Hepatocyte (in vitro differentiated cells): ENCODE measurements at regions not wholly inside any gene's neighbourhood (a gene's known extent, or its start where the extent isn't known, plus 50 kb on each side); places are given as distances from the start of the nearest gene placed in this dataset.
"Not testable (repeated sequence)": the region's sequence is repeated elsewhere in the genome, so short reads cannot be mapped to it uniquely, and the experiment has no call there.

Experiments used
- DNase-seq: peaks from one replicate; pipeline ENCODE4 v3.0.0-alpha.2; 2016; ENCODE audit warnings: low spot score
- H2AFZ ChIP-seq: fragments of 200-600 bp; sonication (generic); 2 replicates; pipeline ENCODE4 v1.6.0; 2016; ENCODE audit warnings: antibody characterized with exemption, mild to moderate bottlenecking
- H3K27ac ChIP-seq: fragments of 200-600 bp; sonication (generic); 2 replicates; pipeline ENCODE4 v1.5.1; 2016; ENCODE audit warnings: mild to moderate bottlenecking
- H3K27me3 ChIP-seq: fragments of 200-600 bp; sonication (generic); 2 replicates; pipeline ENCODE4 v1.6.1; 2016
- H3K36me3 ChIP-seq: fragments of 200-600 bp; sonication (generic); replicated peaks from 2 replicates; pipeline ENCODE4 v1.5.1; 2016; ENCODE audit warnings: low read depth; ENCODE audit not compliant: insufficient read depth
- H3K4me1 ChIP-seq: fragments of 200-600 bp; sonication (generic); 2 replicates; pipeline ENCODE4 v1.5.1; 2016; ENCODE audit warnings: mild to moderate bottlenecking, moderate library complexity; ENCODE audit not compliant: insufficient read depth
- H3K4me2 ChIP-seq: fragments of 200-600 bp; sonication (generic); 2 replicates; pipeline ENCODE4 v1.6.0; 2016
- H3K4me3 ChIP-seq: fragments of 200-600 bp; sonication (generic); 2 replicates; pipeline ENCODE4 v1.5.1; 2016; ENCODE audit warnings: mild to moderate bottlenecking
- H3K79me2 ChIP-seq: fragments of 200-600 bp; sonication (generic); 2 replicates; pipeline ENCODE4 v1.6.0; 2017; ENCODE audit warnings: mild to moderate bottlenecking
- H3K9me2 ChIP-seq: fragments of 200-600 bp; sonication (generic); replicated peaks from 2 replicates; pipeline ENCODE4 v1.6.0; 2017; ENCODE audit warnings: mild to moderate bottlenecking; ENCODE audit not compliant: insufficient read depth
- H3K9me3 ChIP-seq: fragments of 200-600 bp; sonication (generic); 2 replicates; pipeline ENCODE4 v1.5.1; 2016; ENCODE audit warnings: low read depth, mild to moderate bottlenecking
- H4K20me1 ChIP-seq: fragments of 200-600 bp; sonication (generic); 2 replicates; pipeline ENCODE4 v1.6.0; 2016; ENCODE audit warnings: mild to moderate bottlenecking; ENCODE audit not compliant: insufficient read depth, poor library complexity, severe bottlenecking
- EZH2 ChIP-seq: fragments of 200-600 bp; sonication (generic); IDR thresholded peaks from 2 replicates; pipeline ENCODE4 v1.6.1; 2016; ENCODE audit warnings: antibody characterized with exemption, mild to moderate bottlenecking, borderline replicate concordance
- EZH2phosphoT487 ChIP-seq: fragments of 200-600 bp; sonication (generic); IDR thresholded peaks from one replicate; pipeline ENCODE4 v1.6.1; 2018; ENCODE audit warnings: antibody characterized with exemption, mild to moderate bottlenecking, low read depth, moderate library complexity; ENCODE audit not compliant: unreplicated experiment, severe bottlenecking
- WGBS: methylation state at CpG from one replicate; pipeline ENCODE4 v1.1.6; 2016; ENCODE audit warnings: low lambda C conversion rate; ENCODE audit errors: missing lambda C conversion rate; 5-methylcytosine and 5-hydroxymethylcytosine counted together
- TF ChIP-seq, protein P1 (sequence below): fragments of 200-600 bp; sonication (generic); IDR thresholded peaks from 2 replicates; pipeline ENCODE4 v1.5.1; 2016; ENCODE audit warnings: antibody characterized with exemption, mild to moderate bottlenecking; ENCODE audit not compliant: poor library complexity

GRCh38 chr4:127364911-127365310, 267.8 kb upstream of the INTU start:
- H3K79me2 ChIP-seq: no peaks in the 10 kb centered on the region
- H3K9me2 ChIP-seq: no peaks in the 10 kb centered on the region
- no peaks in the 10 kb centered on the region for H3K27me3 ChIP-seq
- no peaks in the 10 kb centered on the region for H3K9me3 ChIP-seq
- H3K4me3 ChIP-seq: no peak overlapping the region
- no peaks in the 10 kb centered on the region for H3K4me1 ChIP-seq
- DNase-seq: no peak
- no peak overlapping the region for H2AFZ ChIP-seq
- H3K27ac ChIP-seq: no peak overlapping the region
- H3K36me3 ChIP-seq: no peaks in the 10 kb centered on the region
- no peak overlapping the region for H3K4me2 ChIP-seq
- H4K20me1 ChIP-seq: no peaks in the 10 kb centered on the region
- TF ChIP-seq, protein P1, sequence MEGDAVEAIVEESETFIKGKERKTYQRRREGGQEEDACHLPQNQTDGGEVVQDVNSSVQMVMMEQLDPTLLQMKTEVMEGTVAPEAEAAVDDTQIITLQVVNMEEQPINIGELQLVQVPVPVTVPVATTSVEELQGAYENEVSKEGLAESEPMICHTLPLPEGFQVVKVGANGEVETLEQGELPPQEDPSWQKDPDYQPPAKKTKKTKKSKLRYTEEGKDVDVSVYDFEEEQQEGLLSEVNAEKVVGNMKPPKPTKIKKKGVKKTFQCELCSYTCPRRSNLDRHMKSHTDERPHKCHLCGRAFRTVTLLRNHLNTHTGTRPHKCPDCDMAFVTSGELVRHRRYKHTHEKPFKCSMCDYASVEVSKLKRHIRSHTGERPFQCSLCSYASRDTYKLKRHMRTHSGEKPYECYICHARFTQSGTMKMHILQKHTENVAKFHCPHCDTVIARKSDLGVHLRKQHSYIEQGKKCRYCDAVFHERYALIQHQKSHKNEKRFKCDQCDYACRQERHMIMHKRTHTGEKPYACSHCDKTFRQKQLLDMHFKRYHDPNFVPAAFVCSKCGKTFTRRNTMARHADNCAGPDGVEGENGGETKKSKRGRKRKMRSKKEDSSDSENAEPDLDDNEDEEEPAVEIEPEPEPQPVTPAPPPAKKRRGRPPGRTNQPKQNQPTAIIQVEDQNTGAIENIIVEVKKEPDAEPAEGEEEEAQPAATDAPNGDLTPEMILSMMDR: no peak
- TF ChIP-seq EZH2phosphoT487: no peak
- TF ChIP-seq EZH2: no peak

GRCh38 chr4:127370604-127371003, 262.2 kb upstream of the INTU start:
- H3K36me3 ChIP-seq: no peaks in the 10 kb centered on the region
- H3K27me3 ChIP-seq: no peaks in the 10 kb centered on the region
- TF ChIP-seq EZH2: no peak
- no peak for TF ChIP-seq EZH2phosphoT487
- TF ChIP-seq, protein P1: no peak
- peak; percentile 8 for DNase-seq
- H3K4me3 ChIP-seq: no peak overlapping the region
- H3K9me2 ChIP-seq: no peaks in the 10 kb centered on the region
- no peaks in the 10 kb centered on the region for H3K4me1 ChIP-seq
- no peaks in the 10 kb centered on the region for H3K9me3 ChIP-seq
- H2AFZ ChIP-seq: no peak overlapping the region
- no peak overlapping the region for H3K27ac ChIP-seq
- WGBS: 82% methylated on average over 6 of the region's 6 CpGs
- no peaks in the 10 kb centered on the region for H4K20me1 ChIP-seq
- H3K79me2 ChIP-seq: no peaks in the 10 kb centered on the region
- H3K4me2 ChIP-seq: no peak overlapping the region

DNA sequence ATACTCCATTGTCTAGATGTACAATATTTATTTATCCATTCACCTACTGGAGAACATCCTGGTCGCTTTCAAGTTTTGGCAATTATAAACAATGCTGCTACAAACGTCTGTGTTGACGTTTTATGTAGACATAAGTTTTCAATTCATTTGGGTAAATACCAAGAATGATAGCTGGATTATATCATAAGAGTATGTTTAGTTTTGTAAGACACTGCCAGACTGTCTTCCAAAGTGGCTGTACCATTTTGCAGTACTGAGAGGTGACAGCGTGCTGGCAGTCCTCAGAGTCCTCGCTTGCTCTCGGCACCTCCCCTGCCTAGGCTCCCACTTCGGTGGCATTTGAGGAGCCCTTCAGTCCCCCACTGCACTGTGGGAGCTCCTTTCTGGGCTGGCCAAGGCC, 253.3 kb upstream of the INTU start:
- 69% methylated on average over 7 of the region's 7 CpGs for WGBS
- DNase-seq: no peak
- Histone ChIP-seq H3K36me3 (no peaks in the 10 kb centered on the region), H2AFZ (no peak overlapping the region), H3K27me3 (no peaks in the 10 kb centered on the region), H3K4me2 (no peak overlapping the region), H3K9me2 (no peaks in the 10 kb centered on the region), H3K4me3 (no peak overlapping the region), H3K9me3 (no peaks in the 10 kb centered on the region), H3K4me1 (no peaks in the 10 kb centered on the region), H4K20me1 (no peaks in the 10 kb centered on the region), H3K27ac (no peak overlapping the region), H3K79me2 (no peaks in the 10 kb centered on the region)
- TF ChIP-seq EZH2: no peak
- TF ChIP-seq EZH2phosphoT487: no peak
- TF ChIP-seq, protein P1: no peak

- not testable (repeated sequence) for H3K27me3 ChIP-seq, H3K27ac ChIP-seq, H3K4me2 ChIP-seq, H3K4me1 ChIP-seq, DNase-seq, H3K9me3 ChIP-seq, H3K79me2 ChIP-seq, H2AFZ ChIP-seq, H3K4me3 ChIP-seq, H4K20me1 ChIP-seq, H3K9me2 ChIP-seq, H3K36me3 ChIP-seq
- WGBS: 86% methylated on average over 17 of the region's 18 CpGs
Observed at GRCh38 chr4:127379948-127380347, 252.8 kb upstream of the INTU start.
